SK-N-SH (cell line): ENCODE measurements at regions not wholly inside any gene's neighbourhood (a gene's known extent, or its start where the extent isn't known, plus 50 kb on each side); places are given as distances from the start of the nearest gene placed in this dataset.

Experiments
- CTCF ChIA-PET: fragments of 300-600, 350-600 bp; formaldehyde crosslinking; extraction: SDS; loops from one replicate; lab custom pipeline; 2021; lab: Yijun Ruan, JAX
- POLR2A ChIA-PET: fragments of 350-600 bp; sonication (Branson Sonifier 250); formaldehyde crosslinking; extraction: SDS; loops from one replicate; lab custom pipeline; 2020; ENCODE audit warnings: antibody characterized with exemption, inconsistent platforms; lab: Yijun Ruan, JAX
- DNase-seq: peaks from one replicate; pipeline ENCODE4 v3.0.0; 2012
- H2AFZ ChIP-seq: fragments of 200-600 bp; sonication (generic); 2 replicates; pipeline ENCODE4 v1.8.1; 2016; ENCODE audit warnings: antibody characterized with exemption, mild to moderate bottlenecking, low read depth
- H3F3A ChIP-seq: fragments of 200-600 bp; sonication (generic); replicated peaks from 2 replicates; pipeline ENCODE3; 2016; ENCODE audit warnings: antibody characterized with exemption, mild to moderate bottlenecking; ENCODE audit not compliant: insufficient read depth
- H3K27ac ChIP-seq, 2 experiments: fragments of 200-500 bp in 1 of 2; fragments of 200-600 bp in 1 of 2; sonication (Bioruptor generic) in 1 of 2; sonication (generic), shearing (Covaris generic) in 1 of 2; 2 replicates each; pipeline versions ENCODE4 v1.5.1 to v1.6.1; 2014 to 2016; ENCODE audit warnings: low read depth in 2 of 2, inconsistent platforms in 1 of 2, low read length in 1 of 2, mild to moderate bottlenecking in 1 of 2, mixed read lengths in 1 of 2
- H3K27me3 ChIP-seq: fragments of 200-600 bp; sonication (generic), shearing (Covaris generic); 2 replicates; pipeline ENCODE4 v1.6.1; 2016; ENCODE audit warnings: mixed run types; ENCODE audit not compliant: insufficient read depth
- H3K36me3 ChIP-seq, 2 experiments: fragments of 200-500 bp in 1 of 2; fragments of 200-600 bp in 1 of 2; sonication (Bioruptor generic) in 1 of 2; sonication (generic) in 1 of 2; replicated peaks in 1 of 2; 2 replicates each; pipeline versions ENCODE3 to v1.5.1; 2014 to 2016; ENCODE audit warnings: low read length in 1 of 2, mild to moderate bottlenecking in 1 of 2; ENCODE audit not compliant: insufficient read depth in 2 of 2, control insufficient read depth in 1 of 2
- H3K4me1 ChIP-seq, 2 experiments: fragments of 200-500 bp in 1 of 2; fragments of 200-600 bp in 1 of 2; sonication (Bioruptor generic) in 1 of 2; sonication (generic), shearing (Covaris generic) in 1 of 2; 2 replicates each; pipeline versions ENCODE4 v1.5.1 to v1.6.1; 2014 to 2016; ENCODE audit warnings: low read depth in 1 of 2, low read length in 1 of 2, mixed run types in 1 of 2; ENCODE audit not compliant: insufficient read depth in 2 of 2, control insufficient read depth in 1 of 2
- H3K4me2 ChIP-seq: fragments of 200-600 bp; sonication (generic), shearing (Covaris generic); 2 replicates; pipeline ENCODE4 v1.6.1; 2017; ENCODE audit warnings: mixed run types
- H3K4me3 ChIP-seq, 2 experiments: fragments of 200-500 bp in 1 of 2; fragments of 200-600 bp in 1 of 2; sonication (Bioruptor generic) in 1 of 2; sonication (generic), shearing (Covaris generic) in 1 of 2; 2 replicates each; pipeline versions ENCODE4 v1.5.1 to v1.8.1; 2014 to 2016; ENCODE audit warnings: low read depth in 2 of 2, inconsistent platforms in 1 of 2, low read length in 1 of 2, mild to moderate bottlenecking in 1 of 2, mixed read lengths in 1 of 2, moderate library complexity in 1 of 2
- H3K79me2 ChIP-seq: fragments of 200-600 bp; sonication (generic); 2 replicates; pipeline ENCODE4 v1.8.1; 2017; ENCODE audit warnings: mild to moderate bottlenecking; ENCODE audit not compliant: insufficient read depth
- H3K9ac ChIP-seq: fragments of 200-600 bp; sonication (generic); 2 replicates; pipeline ENCODE4 v1.6.1; 2017; ENCODE audit warnings: mixed run types
- H3K9me2 ChIP-seq: fragments of 200-600 bp; sonication (generic); 2 replicates; pipeline ENCODE4 v1.6.1; 2017; ENCODE audit warnings: mixed run types
- H3K9me3 ChIP-seq: fragments of 200-600 bp; sonication (generic); 2 replicates; pipeline ENCODE4 v1.6.1; 2017; ENCODE audit warnings: mixed run types, mild to moderate bottlenecking, moderate library complexity
- H4K20me1 ChIP-seq: fragments of 200-600 bp; sonication (generic); 2 replicates; pipeline ENCODE4 v1.6.1; 2017; ENCODE audit warnings: mild to moderate bottlenecking, mixed run types; ENCODE audit not compliant: insufficient read depth
- CTCF ChIP-seq: fragments of 200-600 bp; sonication (generic); IDR thresholded peaks from 2 replicates; pipeline ENCODE4 v1.6.1; 2017; ENCODE audit warnings: antibody characterized with exemption, mild to moderate bottlenecking, moderate library complexity
- ELF1 ChIP-seq: IDR thresholded peaks from 2 replicates; pipeline ENCODE4 v1.4.0; 2012
- EP300 ChIP-seq, 2 experiments: IDR thresholded peaks; 2 replicates each; pipeline versions ENCODE4 v1.4.0 to v1.6.1; 2012; ENCODE audit warnings: borderline replicate concordance in 1 of 2, low read depth in 1 of 2, low read length in 1 of 2
- FOSL2 ChIP-seq: IDR thresholded peaks from 2 replicates; pipeline ENCODE4 v1.4.0; 2012; ENCODE audit warnings: low read depth, mild to moderate bottlenecking, moderate library complexity, borderline replicate concordance
- FOXJ3 ChIP-seq: sonication (generic); formaldehyde crosslinking; IDR thresholded peaks from 2 replicates; pipeline ENCODE4 v1.5.1; 2020; ENCODE audit warnings: mild to moderate bottlenecking, missing genetic modification reagents
- FOXM1 ChIP-seq: IDR thresholded peaks from 2 replicates; pipeline ENCODE4 v1.4.0; 2012; ENCODE audit warnings: low read depth, mild to moderate bottlenecking
- IRF3 ChIP-seq: fragments of 150-350 bp; IDR thresholded peaks from 2 replicates; pipeline ENCODE4 v1.6.1; 2016; ENCODE audit warnings: mild to moderate bottlenecking, low read depth, low read length
- JUND ChIP-seq: IDR thresholded peaks from 2 replicates; pipeline ENCODE4 v1.4.0; 2012
- MAX ChIP-seq: IDR thresholded peaks from 2 replicates; pipeline ENCODE4 v1.4.0; 2012; ENCODE audit warnings: low read depth
- MEF2A ChIP-seq: IDR thresholded peaks from 2 replicates; pipeline ENCODE4 v1.4.0; 2012; ENCODE audit warnings: low read depth, borderline replicate concordance
- NRF1 ChIP-seq: IDR thresholded peaks from 2 replicates; pipeline ENCODE4 v1.6.1; 2012; ENCODE audit warnings: low read depth, mild to moderate bottlenecking, low read length
- PBX3 ChIP-seq: IDR thresholded peaks from 2 replicates; pipeline ENCODE4; 2012
- POLR2AphosphoS5 ChIP-seq: IDR thresholded peaks from 2 replicates; pipeline ENCODE4 v1.6.1; 2012; ENCODE audit warnings: low read depth, low read length
- REST ChIP-seq: IDR thresholded peaks from 2 replicates; pipeline ENCODE4 v1.6.1; 2012; ENCODE audit warnings: mild to moderate bottlenecking, low read depth, low read length, moderate library complexity
- RFX5 ChIP-seq: IDR thresholded peaks from 2 replicates; pipeline ENCODE4 v1.6.1; 2012; ENCODE audit warnings: mild to moderate bottlenecking, improper control_type of control experiment, low read length
- TAF1 ChIP-seq: IDR thresholded peaks from 2 replicates; pipeline ENCODE4 v1.6.1; 2012; ENCODE audit warnings: low read depth, mild to moderate bottlenecking, low read length, moderate library complexity, borderline replicate concordance
- TCF12 ChIP-seq: IDR thresholded peaks from 2 replicates; pipeline ENCODE4 v1.4.0; 2012
- TEAD4 ChIP-seq: IDR thresholded peaks from 2 replicates; pipeline ENCODE4 v1.4.0; 2012; ENCODE audit warnings: mild to moderate bottlenecking, borderline replicate concordance; ENCODE audit not compliant: insufficient read depth
- USF1 ChIP-seq: IDR thresholded peaks from 2 replicates; pipeline ENCODE4 v1.4.0; 2012; ENCODE audit warnings: low read depth, borderline replicate concordance
- WGBS: methylation state at CpG from one replicate; pipeline ENCODE4 v1.1.6; 2017; ENCODE audit warnings: low lambda C conversion rate; 5-methylcytosine and 5-hydroxymethylcytosine counted together

GRCh38 chr7:54833001-54833467 lies 74.0 kb upstream of the SEC61G start (continued):
- TF ChIP-seq PBX3 = no peak
- no peak for TF ChIP-seq EP300 (IDR thresholded peaks at IDR 0.05; ENCODE audit: borderline replicate concordance in 1 of 2, low read depth in 1 of 2, low read length in 1 of 2)
- no peak for TF ChIP-seq ELF1
- TF ChIP-seq FOXM1 = no peak
- no peak for TF ChIP-seq CTCF
- TF ChIP-seq, all 33 proteins: peak for 0

GRCh38 chr7:54837168-54837567 lies 78.2 kb upstream of the SEC61G start:
- Histone ChIP-seq H3K27ac (no peak overlapping the region), H3K4me3 (no peak overlapping the region), H3K27me3 (no peaks in the 10 kb centered on the region), H3F3A (peaks cover 10% of the 10 kb centered on the region), H3K9ac (no peak overlapping the region), H3K9me2 (no peaks in the 10 kb centered on the region), H3K4me2 (no peak overlapping the region), H3K4me1 (peaks cover 3 to 6% of the 10 kb centered on the region in 2 experiments; a peak in 3 of 4 replicates), H3K36me3 (no peaks in the 10 kb centered on the region), H2AFZ (no peak overlapping the region), H3K9me3 (no peaks in the 10 kb centered on the region), H3K79me2 (no peaks in the 10 kb centered on the region), H4K20me1 (no peaks in the 10 kb centered on the region)
- CTCF ChIA-PET = interaction anchor here (0.6 to 8.3 kb wide), 7 partner anchors 16 to 439 kb away, joined by 3 to 83 read pairs (median 3); no protein-coding TSS in a partner anchor
- no peak for TF ChIP-seq ELF1
- TF ChIP-seq IRF3 = no peak
- TF ChIP-seq FOSL2 = no peak
- TF ChIP-seq TCF12 = no peak
- no peak for TF ChIP-seq NRF1
- no peak for TF ChIP-seq JUND
- no peak for TF ChIP-seq REST
- no peak for TF ChIP-seq TEAD4
- TF ChIP-seq RFX5 = no peak
- no peak for TF ChIP-seq FOXJ3 (CRISPR knock-in tag)
- TF ChIP-seq TAF1 = no peak
- TF ChIP-seq POLR2AphosphoS5 = no peak
- no peak for TF ChIP-seq MAX
- no peak for TF ChIP-seq USF1
- no peak for TF ChIP-seq MEF2A
- no peak for DNase-seq
- POLR2A ChIA-PET = no interaction called here
- 93% methylated on average over 7 of the region's 7 CpGs for WGBS
